Fibroblast of the aortic adventitia (primary cell): ENCODE measurements at regions not wholly inside any gene's neighbourhood (a gene's known extent, or its start where the extent isn't known, plus 50 kb on each side); places are given as distances from the start of the nearest gene placed in this dataset.

Experiments
- DNase-seq: peaks from one replicate; pipeline ENCODE4 v3.0.0-alpha.2; 2010; ENCODE audit warnings: low read depth
- H3K4me3 ChIP-seq: 2 replicates; pipeline ENCODE4 v1.5.1; 2011; ENCODE audit warnings: low read depth, mild to moderate bottlenecking, control low read depth, low read length, moderate library complexity
- CTCF ChIP-seq: IDR thresholded peaks from 2 replicates; pipeline ENCODE4 v1.5.1; 2011; ENCODE audit warnings: mild to moderate bottlenecking, low read length, control low read depth, inconsistent platforms; ENCODE audit not compliant: insufficient read depth

GRCh38 chrX:49753691-49754090, 57.9 kb upstream of the PAGE1 start:
- no peak for TF ChIP-seq CTCF
- DNase-seq: no peak
- H3K4me3 ChIP-seq: no peak overlapping the region

GRCh38 chrX:49748211-49748956, 52.6 kb upstream of the PAGE1 start:
- DNase-seq: no peak
- no peak for TF ChIP-seq CTCF
- H3K4me3 ChIP-seq: no peak overlapping the region

- no peak for TF ChIP-seq CTCF
- DNase-seq: no peak
Observed at GRCh38 chrX:49746306-49746705, 50.5 kb upstream of the PAGE1 start.

More at GRCh38 chrX:49746306-49746705, 50.5 kb upstream of the PAGE1 start:
- H3K4me3 ChIP-seq: no peak overlapping the region
